ENCODE measurements at regions not wholly inside any gene's neighbourhood (a gene's known extent, or its start where the extent isn't known, plus 50 kb on each side); places are given as distances from the start of the nearest gene placed in this dataset.

GRCh38 chr20:22507240-22507961 lies 77.0 kb downstream of the FOXA2 start (continued):
- TF ChIP-seq, protein P1, sequence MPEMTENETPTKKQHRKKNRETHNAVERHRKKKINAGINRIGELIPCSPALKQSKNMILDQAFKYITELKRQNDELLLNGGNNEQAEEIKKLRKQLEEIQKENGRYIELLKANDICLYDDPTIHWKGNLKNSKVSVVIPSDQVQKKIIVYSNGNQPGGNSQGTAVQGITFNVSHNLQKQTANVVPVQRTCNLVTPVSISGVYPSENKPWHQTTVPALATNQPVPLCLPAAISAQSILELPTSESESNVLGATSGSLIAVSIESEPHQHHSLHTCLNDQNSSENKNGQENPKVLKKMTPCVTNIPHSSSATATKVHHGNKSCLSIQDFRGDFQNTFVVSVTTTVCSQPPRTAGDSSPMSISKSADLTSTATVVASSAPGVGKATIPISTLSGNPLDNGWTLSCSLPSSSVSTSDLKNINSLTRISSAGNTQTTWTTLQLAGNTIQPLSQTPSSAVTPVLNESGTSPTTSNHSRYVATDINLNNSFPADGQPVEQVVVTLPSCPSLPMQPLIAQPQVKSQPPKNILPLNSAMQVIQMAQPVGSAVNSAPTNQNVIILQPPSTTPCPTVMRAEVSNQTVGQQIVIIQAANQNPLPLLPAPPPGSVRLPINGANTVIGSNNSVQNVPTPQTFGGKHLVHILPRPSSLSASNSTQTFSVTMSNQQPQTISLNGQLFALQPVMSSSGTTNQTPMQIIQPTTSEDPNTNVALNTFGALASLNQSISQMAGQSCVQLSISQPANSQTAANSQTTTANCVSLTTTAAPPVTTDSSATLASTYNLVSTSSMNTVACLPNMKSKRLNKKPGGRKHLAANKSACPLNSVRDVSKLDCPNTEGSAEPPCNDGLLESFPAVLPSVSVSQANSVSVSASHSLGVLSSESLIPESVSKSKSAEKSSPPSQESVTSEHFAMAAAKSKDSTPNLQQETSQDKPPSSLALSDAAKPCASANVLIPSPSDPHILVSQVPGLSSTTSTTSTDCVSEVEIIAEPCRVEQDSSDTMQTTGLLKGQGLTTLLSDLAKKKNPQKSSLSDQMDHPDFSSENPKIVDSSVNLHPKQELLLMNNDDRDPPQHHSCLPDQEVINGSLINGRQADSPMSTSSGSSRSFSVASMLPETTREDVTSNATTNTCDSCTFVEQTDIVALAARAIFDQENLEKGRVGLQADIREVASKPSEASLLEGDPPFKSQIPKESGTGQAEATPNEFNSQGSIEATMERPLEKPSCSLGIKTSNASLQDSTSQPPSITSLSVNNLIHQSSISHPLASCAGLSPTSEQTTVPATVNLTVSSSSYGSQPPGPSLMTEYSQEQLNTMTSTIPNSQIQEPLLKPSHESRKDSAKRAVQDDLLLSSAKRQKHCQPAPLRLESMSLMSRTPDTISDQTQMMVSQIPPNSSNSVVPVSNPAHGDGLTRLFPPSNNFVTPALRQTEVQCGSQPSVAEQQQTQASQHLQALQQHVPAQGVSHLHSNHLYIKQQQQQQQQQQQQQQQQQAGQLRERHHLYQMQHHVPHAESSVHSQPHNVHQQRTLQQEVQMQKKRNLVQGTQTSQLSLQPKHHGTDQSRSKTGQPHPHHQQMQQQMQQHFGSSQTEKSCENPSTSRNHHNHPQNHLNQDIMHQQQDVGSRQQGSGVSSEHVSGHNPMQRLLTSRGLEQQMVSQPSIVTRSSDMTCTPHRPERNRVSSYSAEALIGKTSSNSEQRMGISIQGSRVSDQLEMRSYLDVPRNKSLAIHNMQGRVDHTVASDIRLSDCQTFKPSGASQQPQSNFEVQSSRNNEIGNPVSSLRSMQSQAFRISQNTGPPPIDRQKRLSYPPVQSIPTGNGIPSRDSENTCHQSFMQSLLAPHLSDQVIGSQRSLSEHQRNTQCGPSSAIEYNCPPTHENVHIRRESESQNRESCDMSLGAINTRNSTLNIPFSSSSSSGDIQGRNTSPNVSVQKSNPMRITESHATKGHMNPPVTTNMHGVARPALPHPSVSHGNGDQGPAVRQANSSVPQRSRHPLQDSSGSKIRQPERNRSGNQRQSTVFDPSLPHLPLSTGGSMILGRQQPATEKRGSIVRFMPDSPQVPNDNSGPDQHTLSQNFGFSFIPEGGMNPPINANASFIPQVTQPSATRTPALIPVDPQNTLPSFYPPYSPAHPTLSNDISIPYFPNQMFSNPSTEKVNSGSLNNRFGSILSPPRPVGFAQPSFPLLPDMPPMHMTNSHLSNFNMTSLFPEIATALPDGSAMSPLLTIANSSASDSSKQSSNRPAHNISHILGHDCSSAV (CRISPR knock-in tag; IDR thresholded peaks at IDR 0.05; ENCODE audit: borderline replicate concordance), result 0 out of 2 replicates have a peak, but pooled peaks have one; percentile 35
- peak; percentile 96 for TF ChIP-seq FOXA3 (CRISPR knock-in tag; IDR thresholded peaks at IDR 0.05)
- TF ChIP-seq ZNF557 (CRISPR knock-in tag; IDR thresholded peaks at IDR 0.05), result no peak
- TF ChIP-seq, protein P2, sequence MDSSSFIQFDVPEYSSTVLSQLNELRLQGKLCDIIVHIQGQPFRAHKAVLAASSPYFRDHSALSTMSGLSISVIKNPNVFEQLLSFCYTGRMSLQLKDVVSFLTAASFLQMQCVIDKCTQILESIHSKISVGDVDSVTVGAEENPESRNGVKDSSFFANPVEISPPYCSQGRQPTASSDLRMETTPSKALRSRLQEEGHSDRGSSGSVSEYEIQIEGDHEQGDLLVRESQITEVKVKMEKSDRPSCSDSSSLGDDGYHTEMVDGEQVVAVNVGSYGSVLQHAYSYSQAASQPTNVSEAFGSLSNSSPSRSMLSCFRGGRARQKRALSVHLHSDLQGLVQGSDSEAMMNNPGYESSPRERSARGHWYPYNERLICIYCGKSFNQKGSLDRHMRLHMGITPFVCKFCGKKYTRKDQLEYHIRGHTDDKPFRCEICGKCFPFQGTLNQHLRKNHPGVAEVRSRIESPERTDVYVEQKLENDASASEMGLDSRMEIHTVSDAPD (CRISPR knock-in tag; IDR thresholded peaks at IDR 0.05), result peak; percentile 22; the same call in 1 of the 2 replicates
- no peak for TF ChIP-seq MEIS2 (CRISPR knock-in tag; IDR thresholded peaks at IDR 0.05)
- TF ChIP-seq, protein P3, sequence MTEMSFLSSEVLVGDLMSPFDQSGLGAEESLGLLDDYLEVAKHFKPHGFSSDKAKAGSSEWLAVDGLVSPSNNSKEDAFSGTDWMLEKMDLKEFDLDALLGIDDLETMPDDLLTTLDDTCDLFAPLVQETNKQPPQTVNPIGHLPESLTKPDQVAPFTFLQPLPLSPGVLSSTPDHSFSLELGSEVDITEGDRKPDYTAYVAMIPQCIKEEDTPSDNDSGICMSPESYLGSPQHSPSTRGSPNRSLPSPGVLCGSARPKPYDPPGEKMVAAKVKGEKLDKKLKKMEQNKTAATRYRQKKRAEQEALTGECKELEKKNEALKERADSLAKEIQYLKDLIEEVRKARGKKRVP (CRISPR knock-in tag; IDR thresholded peaks at IDR 0.05), result no peak
- TF ChIP-seq HNRNPL (IDR thresholded peaks at IDR 0.05; ENCODE audit: low read depth, low read length), result 0 out of 2 replicates have a peak, but pooled peaks have one; percentile 44
- no peak for TF ChIP-seq ZBTB2 (CRISPR knock-in tag; IDR thresholded peaks at IDR 0.05; ENCODE audit: low read depth)
- TF ChIP-seq, protein P4, sequence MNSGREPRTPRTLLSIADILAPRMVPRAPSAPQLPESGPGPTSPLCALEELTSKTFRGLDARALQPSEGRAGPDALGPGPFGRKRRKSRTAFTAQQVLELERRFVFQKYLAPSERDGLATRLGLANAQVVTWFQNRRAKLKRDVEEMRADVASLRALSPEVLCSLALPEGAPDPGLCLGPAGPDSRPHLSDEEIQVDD (CRISPR knock-in tag; IDR thresholded peaks at IDR 0.05; ENCODE audit: borderline replicate concordance), result no peak
- TF ChIP-seq NFKBIZ (CRISPR knock-in tag; IDR thresholded peaks at IDR 0.05), result peak; percentile 64; the same call in 1 of the 2 replicates
- no peak for TF ChIP-seq NFIB (CRISPR knock-in tag; IDR thresholded peaks at IDR 0.05; ENCODE audit: borderline replicate concordance)
- TF ChIP-seq ZMYM4 (CRISPR knock-in tag; IDR thresholded peaks at IDR 0.05), result peak; percentile 8
- no peak for TF ChIP-seq ZFP37 (CRISPR knock-in tag; IDR thresholded peaks at IDR 0.05; ENCODE audit: borderline replicate concordance)
- TF ChIP-seq CHCHD3 (CRISPR knock-in tag; IDR thresholded peaks at IDR 0.05), result no peak
- no peak for TF ChIP-seq HES4 (CRISPR knock-in tag; IDR thresholded peaks at IDR 0.05; ENCODE audit: borderline replicate concordance)
- TF ChIP-seq ZFAT (CRISPR knock-in tag; conservative IDR thresholded peaks at IDR 0.05), result no peak
- peak; percentile 79 for TF ChIP-seq ZSCAN25 (CRISPR knock-in tag; IDR thresholded peaks at IDR 0.05)

All from HepG2 (cell line).